Fibroblast of lung (primary cell): ENCODE measurements at regions not wholly inside any gene's neighbourhood (a gene's known extent, or its start where the extent isn't known, plus 50 kb on each side); places are given as distances from the start of the nearest gene placed in this dataset.
A peak's percentile ranks its signal among the peaks of the same experiment; 100 is the strongest.

ENCODE experiments used
- DNase-seq, 2 donors: peaks; one replicate each; pipeline versions ENCODE4 v3.0.0 to v3.0.0-alpha.2; 2010; ENCODE audit warnings: low read depth in 2 of 2
- H2AFZ ChIP-seq: 2 replicates; pipeline ENCODE4 v1.5.1; 2012; ENCODE audit warnings: low read length, control low read depth, inconsistent platforms
- H3K27ac ChIP-seq: 2 replicates; pipeline ENCODE4 v1.5.1; 2011; ENCODE audit warnings: low read length, control low read depth; ENCODE audit not compliant: insufficient read depth
- H3K27me3 ChIP-seq: 2 replicates; pipeline ENCODE4 v1.5.1; 2011; ENCODE audit warnings: mild to moderate bottlenecking, low read length; ENCODE audit not compliant: control insufficient read depth, insufficient read depth
- H3K36me3 ChIP-seq: 2 replicates; pipeline ENCODE4 v1.5.1; 2011; ENCODE audit warnings: low read length; ENCODE audit not compliant: control insufficient read depth, insufficient read depth
- H3K4me1 ChIP-seq: 2 replicates; pipeline ENCODE4 v1.5.1; 2011; ENCODE audit warnings: low read length; ENCODE audit not compliant: control insufficient read depth, insufficient read depth; ENCODE audit errors: extremely low read depth
- H3K4me2 ChIP-seq: 2 replicates; pipeline ENCODE4 v1.5.1; 2011; ENCODE audit warnings: low read length, control low read depth; ENCODE audit not compliant: insufficient read depth; ENCODE audit errors: extremely low read depth
- H3K4me3 ChIP-seq, 4 experiments: fragments of 200-600 bp in 1 of 4; sonication (generic) in 1 of 4; replicated peaks in 1 of 4; 2 replicates each; pipeline ENCODE4 v1.5.1; 2011 to 2016; ENCODE audit warnings: low read length in 4 of 4, low read depth in 3 of 4, mild to moderate bottlenecking in 3 of 4, control low read depth in 2 of 4, inconsistent platforms in 1 of 4, mixed read lengths in 1 of 4; ENCODE audit not compliant: insufficient read depth in 1 of 4; ENCODE audit errors: control extremely low read depth in 1 of 4
- H3K79me2 ChIP-seq: 2 replicates; pipeline ENCODE4 v1.5.1; 2012; ENCODE audit warnings: mild to moderate bottlenecking, low read length, inconsistent platforms; ENCODE audit not compliant: control insufficient read depth, insufficient read depth
- H3K9ac ChIP-seq: 2 replicates; pipeline ENCODE4 v1.5.1; 2011; ENCODE audit warnings: mild to moderate bottlenecking, low read length, control low read depth; ENCODE audit not compliant: insufficient read depth
- H3K9me3 ChIP-seq: 2 replicates; pipeline ENCODE4 v1.5.1; 2012; ENCODE audit warnings: low read depth, low read length; ENCODE audit not compliant: control insufficient read depth, insufficient read depth
- H4K20me1 ChIP-seq: 2 replicates; pipeline ENCODE4 v1.5.1; 2011; ENCODE audit warnings: low read length; ENCODE audit not compliant: control insufficient read depth, insufficient read depth; ENCODE audit errors: extremely low read depth
- EZH2 ChIP-seq: IDR thresholded peaks from 2 replicates; pipeline ENCODE4 v1.5.1; 2012; ENCODE audit warnings: low read length, control low read depth, mild to moderate bottlenecking; ENCODE audit errors: missing control alignments
- TF ChIP-seq, protein P1 (sequence below), 2 donors: IDR thresholded peaks in 1 of 2; conservative IDR thresholded peaks in 1 of 2; 1 replicate in 1 of 2; 2 replicates in 1 of 2; pipeline ENCODE4 v1.5.1; 2011 to 2012; ENCODE audit warnings: low read length in 2 of 2, control low read depth in 1 of 2, inconsistent platforms in 1 of 2, low read depth in 1 of 2, mild to moderate bottlenecking in 1 of 2

DNA sequence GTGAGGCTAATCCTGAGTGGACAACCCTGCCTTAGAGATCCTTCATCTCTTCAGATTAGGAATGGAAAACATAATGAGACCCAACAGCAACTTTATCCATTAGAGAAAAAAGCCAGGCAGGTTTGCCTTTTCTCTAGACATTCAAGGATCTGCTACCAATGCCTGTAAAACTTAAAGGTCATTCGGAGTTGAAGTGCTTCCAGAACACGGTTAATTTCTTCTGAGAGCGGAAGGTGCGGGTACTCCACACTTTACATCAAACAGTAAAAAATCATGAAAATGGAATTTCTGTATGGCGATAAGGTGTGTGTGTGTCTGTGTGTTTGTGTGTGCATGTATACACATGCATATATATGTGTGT, 65.2 kb upstream of the PRKACB start:
- peak overlapping the region; percentile 95 for H2AFZ ChIP-seq
- peak overlapping the region; percentile 76 for H3K27ac ChIP-seq
- H3K4me1 ChIP-seq, result peaks cover 2% of the 10 kb centered on the region
- H3K36me3 ChIP-seq, result no peaks in the 10 kb centered on the region
- H3K79me2 ChIP-seq, result peaks cover 3% of the 10 kb centered on the region
- DNase-seq, result peak in 1 of 2 donors; percentile 4
- TF ChIP-seq, protein P1, sequence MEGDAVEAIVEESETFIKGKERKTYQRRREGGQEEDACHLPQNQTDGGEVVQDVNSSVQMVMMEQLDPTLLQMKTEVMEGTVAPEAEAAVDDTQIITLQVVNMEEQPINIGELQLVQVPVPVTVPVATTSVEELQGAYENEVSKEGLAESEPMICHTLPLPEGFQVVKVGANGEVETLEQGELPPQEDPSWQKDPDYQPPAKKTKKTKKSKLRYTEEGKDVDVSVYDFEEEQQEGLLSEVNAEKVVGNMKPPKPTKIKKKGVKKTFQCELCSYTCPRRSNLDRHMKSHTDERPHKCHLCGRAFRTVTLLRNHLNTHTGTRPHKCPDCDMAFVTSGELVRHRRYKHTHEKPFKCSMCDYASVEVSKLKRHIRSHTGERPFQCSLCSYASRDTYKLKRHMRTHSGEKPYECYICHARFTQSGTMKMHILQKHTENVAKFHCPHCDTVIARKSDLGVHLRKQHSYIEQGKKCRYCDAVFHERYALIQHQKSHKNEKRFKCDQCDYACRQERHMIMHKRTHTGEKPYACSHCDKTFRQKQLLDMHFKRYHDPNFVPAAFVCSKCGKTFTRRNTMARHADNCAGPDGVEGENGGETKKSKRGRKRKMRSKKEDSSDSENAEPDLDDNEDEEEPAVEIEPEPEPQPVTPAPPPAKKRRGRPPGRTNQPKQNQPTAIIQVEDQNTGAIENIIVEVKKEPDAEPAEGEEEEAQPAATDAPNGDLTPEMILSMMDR (conservative IDR thresholded peaks at IDR 0.05 in 1 of 2, IDR thresholded peaks at IDR 0.05 in 1 of 2; ENCODE audit: low read depth in 1 of 2, low read length in 2 of 2), result no peak
- TF ChIP-seq EZH2, result no peak
- H3K4me3 ChIP-seq, result peak overlapping the region; percentile 40 to 77 (median 64)
- H3K9ac ChIP-seq, result peak overlapping the region; percentile 89
- H3K27me3 ChIP-seq, result no peaks in the 10 kb centered on the region
- no peaks in the 10 kb centered on the region for H3K9me3 ChIP-seq
- H3K4me2 ChIP-seq, result peak overlapping the region; percentile 85
- no peaks in the 10 kb centered on the region for H4K20me1 ChIP-seq

DNA sequence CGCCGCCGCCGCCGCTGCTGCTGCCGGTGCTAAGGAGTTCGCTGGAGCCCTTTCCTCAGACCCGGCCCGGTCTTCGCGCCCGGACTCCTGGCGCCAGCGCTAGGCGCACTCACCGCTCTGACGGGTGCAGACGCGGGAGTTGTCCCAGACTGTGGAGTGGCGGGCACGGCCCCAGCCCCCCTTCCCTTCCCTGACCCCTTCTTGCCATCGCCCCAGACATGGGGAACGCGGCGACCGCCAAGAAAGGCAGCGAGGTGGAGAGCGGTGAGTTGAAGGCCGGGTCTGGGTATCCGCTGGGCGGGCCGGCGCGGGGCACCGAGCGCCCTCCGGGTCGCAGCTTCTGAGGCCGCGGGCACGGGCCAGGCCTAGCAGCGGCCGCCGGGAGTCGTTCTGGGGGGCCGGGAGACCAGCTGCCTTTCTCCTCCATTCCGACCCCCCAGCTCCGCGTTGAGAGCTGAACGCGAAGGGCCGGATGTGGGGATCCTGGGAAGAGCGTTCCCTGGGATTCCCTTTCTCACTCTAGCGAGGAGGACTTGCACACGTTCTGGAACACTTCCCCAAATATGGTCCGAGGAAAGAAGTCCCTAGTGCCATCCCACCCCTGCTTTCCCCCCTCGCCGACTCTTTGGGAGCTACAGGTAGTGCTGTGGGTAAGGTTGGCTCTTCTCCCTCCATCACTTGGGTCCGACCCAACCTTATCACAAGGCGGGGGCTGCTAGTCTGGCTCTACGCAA, 65.8 kb upstream of the PRKACB start:
- Histone ChIP-seq H3K4me3 (peak overlapping the region; percentile 40 to 77 (median 64)), H3K27ac (peak overlapping the region; percentile 76), H3K79me2 (peaks cover 3% of the 10 kb centered on the region), H3K36me3 (no peaks in the 10 kb centered on the region), H4K20me1 (no peaks in the 10 kb centered on the region), H3K9ac (peak overlapping the region; percentile 89), H2AFZ (peak overlapping the region; percentile 95), H3K9me3 (no peaks in the 10 kb centered on the region), H3K27me3 (no peaks in the 10 kb centered on the region), H3K4me1 (peaks cover 2% of the 10 kb centered on the region), H3K4me2 (peak overlapping the region; percentile 85)
- TF ChIP-seq, protein P1 (conservative IDR thresholded peaks at IDR 0.05 in 1 of 2, IDR thresholded peaks at IDR 0.05 in 1 of 2; ENCODE audit: low read depth in 1 of 2, low read length in 2 of 2), result no peak
- TF ChIP-seq EZH2, result no peak
- peak; percentile 43 to 48 for DNase-seq

DNA sequence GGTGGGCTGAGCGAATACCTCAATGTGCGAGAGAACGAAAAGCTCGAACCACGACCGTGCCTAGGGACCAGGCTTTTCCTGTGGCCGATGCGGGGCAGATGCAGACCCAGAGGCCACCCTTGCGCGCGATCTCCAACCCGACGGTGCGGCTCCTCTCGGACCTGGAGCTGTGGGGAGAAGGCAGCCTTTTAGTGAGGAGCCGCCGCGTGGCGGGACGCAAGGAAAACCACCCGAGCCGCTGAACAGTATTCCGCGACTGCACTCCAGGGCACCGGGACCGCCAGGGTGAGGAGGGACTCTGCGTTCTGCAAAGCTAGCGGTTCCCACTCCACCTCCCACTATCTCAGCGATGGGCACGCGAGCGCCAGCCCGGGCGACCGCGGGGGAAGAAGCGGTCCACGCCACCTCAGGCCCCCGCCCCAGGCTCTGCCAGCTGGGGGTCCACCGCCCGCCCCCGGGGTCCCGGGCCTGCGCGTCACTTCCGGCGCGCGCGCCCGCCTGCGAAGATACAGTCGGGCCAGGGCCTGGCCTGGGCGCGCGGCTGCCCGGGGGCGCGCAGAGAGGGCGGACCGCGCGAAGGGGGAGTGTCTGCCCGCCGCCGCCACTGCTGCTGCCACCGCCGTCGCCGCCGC, 66.5 kb upstream of the PRKACB start:
- Histone ChIP-seq H3K27ac (peak overlapping the region; percentile 76), H3K27me3 (no peaks in the 10 kb centered on the region), H3K4me1 (peaks cover 2% of the 10 kb centered on the region), H4K20me1 (no peaks in the 10 kb centered on the region), H3K79me2 (peaks cover 3% of the 10 kb centered on the region), H3K4me3 (peak overlapping the region; percentile 55 to 89 (median 66)), H3K36me3 (no peaks in the 10 kb centered on the region), H3K4me2 (peak overlapping the region; percentile 93), H2AFZ (peak overlapping the region; percentile 79), H3K9ac (peak overlapping the region; percentile 89), H3K9me3 (no peaks in the 10 kb centered on the region)
- peak; percentile 67 to 78 for DNase-seq
- TF ChIP-seq, protein P1 (conservative IDR thresholded peaks at IDR 0.05 in 1 of 2, IDR thresholded peaks at IDR 0.05 in 1 of 2; ENCODE audit: low read depth in 1 of 2, low read length in 2 of 2), result peak in 1 of 2 donors; percentile 5
- TF ChIP-seq EZH2, result no peak
